GM19193 (cell line): ENCODE measurements at regions not wholly inside any gene's neighbourhood (a gene's known extent, or its start where the extent isn't known, plus 50 kb on each side); places are given as distances from the start of the nearest gene placed in this dataset.

Experiments
- POLR2A ChIP-seq: IDR thresholded peaks from 4 replicates; pipeline ENCODE4 v1.6.1; 2011; ENCODE audit not compliant: insufficient read depth, insufficient read length; ENCODE audit errors: extremely low read depth

DNA sequence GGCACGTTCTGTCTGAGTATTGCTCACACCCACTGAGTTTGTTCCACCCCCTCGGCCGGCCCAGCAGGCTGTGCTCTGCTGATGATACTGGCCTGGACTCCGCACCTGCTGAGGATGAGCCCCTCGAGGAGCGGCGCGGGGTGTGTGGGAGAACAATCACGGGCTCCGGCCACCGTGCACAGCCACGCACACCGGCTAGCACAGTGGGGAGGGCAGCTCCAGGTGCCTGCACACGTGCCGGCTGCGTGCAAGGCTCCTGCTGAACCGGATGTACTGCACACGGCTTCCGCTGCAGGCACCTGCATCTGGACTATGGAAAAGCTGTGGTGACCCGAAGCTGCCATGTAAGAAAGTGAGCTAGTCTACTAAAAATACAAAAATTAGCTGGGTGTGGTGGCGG, 485.2 kb upstream of the CDH9 start:
- TF ChIP-seq POLR2A: no peak

DNA sequence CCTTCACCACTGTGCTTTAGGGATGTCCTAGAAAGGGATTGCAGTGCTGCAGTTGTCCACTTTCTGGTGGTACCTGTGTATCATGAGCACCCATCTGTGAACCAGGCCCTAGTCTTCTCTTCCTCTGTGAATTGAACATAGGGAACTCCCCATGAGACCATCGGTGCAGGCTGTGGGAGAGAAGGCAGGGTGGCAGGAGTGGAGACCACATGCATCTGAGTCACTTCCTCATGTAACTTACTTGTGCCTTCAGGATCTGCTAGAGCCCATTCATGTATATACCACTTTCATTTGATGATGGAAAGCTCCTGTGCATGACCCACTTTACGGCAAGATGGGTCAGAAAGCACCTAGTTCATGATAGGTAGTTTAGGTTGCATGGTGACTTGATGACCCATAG, 478.1 kb upstream of the CDH9 start:
- TF ChIP-seq POLR2A: no peak

DNA sequence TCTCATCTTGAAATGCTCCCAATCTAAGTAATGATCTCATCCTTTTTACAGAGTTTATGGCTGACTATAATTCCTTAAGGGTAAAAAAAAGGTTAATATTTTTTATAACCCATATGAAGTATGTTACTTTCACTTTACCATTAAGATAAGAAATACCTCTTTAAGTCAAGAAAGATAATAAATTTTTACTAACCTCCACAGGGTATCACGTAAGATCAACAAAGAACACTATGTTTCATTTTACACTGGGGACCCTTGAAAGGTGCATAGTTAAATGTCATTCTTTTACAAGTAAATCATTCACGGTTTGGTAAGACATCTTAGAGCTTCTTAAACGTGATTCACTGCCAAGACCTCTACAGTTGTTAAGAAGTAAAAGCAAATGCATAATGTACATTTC, 472.7 kb upstream of the CDH9 start:
- no peak for TF ChIP-seq POLR2A

DNA sequence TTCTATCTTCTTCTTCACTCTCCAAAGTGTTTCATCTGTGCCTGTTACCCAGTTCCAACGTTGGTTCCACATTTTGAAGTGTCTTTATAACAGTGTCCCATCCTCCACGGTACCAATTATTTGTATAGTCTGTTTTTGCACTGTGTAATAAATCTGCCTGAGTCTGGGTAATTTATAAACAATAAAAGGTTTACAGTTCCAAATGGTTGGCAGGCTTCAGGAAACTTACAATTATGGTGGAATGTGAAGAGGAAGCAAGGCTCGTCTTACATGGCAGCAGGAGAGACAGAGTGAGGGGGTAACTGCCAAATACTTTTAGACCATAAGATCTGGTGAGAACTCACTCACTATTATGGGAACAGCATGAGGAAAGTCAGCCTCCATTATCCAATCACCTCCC, 465.4 kb upstream of the CDH9 start:
- no peak for TF ChIP-seq POLR2A

DNA sequence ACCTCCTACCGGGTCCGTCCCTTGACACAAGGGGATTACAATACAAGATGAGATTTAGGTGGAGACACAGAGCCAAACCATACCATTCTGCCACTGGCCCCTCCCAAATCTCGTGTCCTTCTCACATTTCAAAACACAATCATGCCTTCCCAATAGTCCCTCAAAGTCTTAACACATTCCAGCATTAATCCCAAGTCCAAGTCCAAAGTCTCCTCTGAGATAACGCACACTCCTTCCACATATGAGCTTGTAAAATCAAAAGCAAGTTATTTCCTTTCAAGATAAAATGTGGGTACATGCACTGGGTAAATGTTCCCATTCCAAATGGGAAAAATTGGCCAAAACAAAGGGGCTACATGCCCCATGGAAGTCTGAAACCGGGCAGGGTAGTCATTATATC, 463.9 kb upstream of the CDH9 start:
- TF ChIP-seq POLR2A: no peak

DNA sequence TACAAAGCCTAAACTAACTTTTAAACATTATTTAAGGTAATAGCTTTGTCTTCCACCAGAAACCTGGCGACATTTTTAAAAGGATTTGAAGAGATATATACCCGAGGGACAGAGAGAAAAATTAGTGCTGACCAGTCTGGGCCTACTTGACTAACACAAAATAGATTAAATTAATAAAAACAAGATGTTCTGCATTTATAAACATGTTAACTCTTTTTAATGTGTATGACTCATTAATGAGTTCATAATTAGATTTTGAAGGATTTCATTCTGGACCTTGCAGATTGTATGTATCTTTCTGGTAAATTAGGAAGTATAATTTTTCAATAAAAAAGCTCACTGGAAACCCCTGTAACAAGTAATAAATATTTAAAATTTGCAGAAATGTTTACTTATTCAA, 459.1 kb upstream of the CDH9 start:
- no peak for TF ChIP-seq POLR2A

DNA sequence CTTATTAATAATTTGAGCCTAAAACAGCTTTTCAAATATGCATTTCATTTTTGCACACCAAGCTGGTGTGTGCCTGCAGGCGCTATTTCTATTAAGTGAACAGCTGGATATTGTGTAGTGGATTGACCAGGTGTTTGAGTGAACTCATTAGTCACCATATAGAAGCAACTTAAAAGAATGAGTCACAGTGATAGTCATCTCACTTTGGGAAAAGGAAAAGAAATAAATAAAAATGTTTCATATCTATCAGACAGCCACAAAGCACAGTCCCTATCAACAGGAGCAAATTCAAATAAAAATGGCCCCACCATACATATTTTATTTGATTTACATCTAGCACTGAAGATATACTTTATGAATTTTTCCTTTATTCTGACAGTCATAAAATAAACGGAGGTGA, 456.5 kb upstream of the CDH9 start:
- no peak for TF ChIP-seq POLR2A

DNA sequence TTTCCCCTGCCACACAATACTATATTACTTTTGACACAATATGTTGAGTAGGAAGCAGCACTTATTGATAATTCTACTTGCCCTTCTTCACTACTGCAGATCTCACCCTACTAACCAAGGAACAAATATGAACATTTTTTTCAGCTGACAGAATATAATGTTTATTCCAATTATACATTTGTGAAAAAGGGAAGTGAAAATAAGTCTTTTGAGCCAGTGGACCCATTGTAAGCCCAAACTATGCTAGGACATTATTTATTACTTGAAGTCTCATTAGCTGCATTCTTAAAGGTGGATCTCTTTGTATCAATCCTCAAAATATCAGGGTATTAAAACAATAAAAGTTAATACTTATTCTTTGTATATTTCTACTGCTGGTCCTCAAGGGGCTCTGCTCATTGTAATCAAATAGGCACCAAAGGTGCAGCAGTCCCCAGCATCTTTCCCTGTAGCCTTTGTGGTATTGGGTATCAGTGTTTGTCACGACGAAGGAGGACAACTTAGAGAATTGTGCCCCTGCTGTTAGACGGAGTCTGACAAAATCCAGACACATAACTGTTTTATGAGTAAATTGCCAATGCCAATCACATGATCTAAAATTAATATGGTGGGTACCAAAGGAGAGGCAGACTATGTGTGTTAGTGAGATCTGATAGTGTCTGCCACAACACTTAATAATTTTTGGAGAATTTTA, 453.5 kb upstream of the CDH9 start:
- no peak for TF ChIP-seq POLR2A

DNA sequence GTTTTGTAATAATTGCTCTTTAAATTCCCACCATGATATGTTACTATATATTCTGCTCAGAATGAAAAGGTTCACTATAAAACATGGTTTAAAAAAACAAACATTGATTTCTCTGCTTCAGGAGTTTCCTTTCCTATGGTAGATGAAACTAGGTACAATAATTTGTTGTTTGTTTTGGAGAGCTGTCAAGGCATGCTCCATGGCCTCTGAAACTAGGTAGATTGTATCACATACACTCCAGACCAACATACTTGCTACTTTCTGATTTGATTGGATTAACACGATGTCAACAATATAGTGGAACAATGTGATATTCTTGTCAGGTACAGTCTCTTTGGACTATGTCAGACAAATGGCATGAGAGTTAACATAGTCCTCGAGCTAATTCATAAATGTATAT, 452.7 kb upstream of the CDH9 start:
- no peak for TF ChIP-seq POLR2A

DNA sequence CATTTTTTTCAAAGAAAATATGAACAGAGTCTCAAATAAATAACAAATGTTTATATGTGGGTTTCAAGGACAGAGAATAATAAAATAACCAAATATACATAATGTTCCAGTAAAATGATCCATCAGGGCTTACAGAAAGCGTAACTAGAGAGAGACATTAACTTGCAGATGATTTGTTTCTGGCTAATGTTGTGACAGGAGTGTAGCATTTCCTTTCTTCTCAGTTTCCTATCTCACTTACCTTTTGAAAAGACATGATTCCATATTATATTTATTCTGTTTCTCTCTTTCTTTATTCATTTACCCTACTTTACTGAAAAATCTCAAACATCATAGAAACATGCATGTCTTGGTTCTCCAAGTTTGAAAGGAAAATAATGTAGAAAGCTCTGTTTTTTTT, 451.3 kb upstream of the CDH9 start:
- no peak for TF ChIP-seq POLR2A

DNA sequence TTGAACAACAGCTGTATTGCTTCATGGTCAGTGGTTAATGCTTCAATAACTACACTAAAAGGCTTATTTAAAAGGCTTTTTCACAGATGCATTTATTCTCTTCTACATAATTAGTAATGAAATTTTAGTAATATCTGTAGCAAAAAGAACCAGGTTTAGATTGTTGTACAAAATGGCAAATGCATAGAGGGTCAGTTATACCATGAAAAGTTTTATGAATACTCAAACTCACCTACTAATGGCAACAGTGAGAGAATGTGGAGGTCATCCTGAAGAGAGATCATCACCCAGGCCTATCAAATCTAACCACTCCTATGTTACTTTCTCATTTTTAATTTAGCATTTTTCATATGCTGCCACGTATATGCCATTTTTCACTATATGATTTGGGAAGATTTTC, 444.3 kb upstream of the CDH9 start:
- no peak for TF ChIP-seq POLR2A

DNA sequence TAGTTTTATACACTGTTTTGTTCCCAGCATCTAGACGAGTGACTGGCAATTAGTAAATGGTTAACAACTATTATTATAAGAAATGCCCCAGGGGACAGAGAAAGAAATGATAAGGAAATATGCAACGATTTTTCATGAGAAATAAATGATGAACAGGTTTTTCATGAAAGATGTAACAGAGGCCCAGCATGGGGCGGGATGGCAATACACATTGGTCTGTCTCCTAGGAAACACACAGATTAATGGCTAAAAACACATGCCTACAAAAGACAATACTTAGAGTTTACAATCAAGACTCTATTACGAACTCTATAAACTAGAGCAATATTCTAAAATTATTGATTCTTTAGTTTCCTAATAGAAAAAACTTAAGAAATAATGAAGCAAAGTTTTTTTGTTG, 441.5 kb upstream of the CDH9 start:
- no peak for TF ChIP-seq POLR2A

DNA sequence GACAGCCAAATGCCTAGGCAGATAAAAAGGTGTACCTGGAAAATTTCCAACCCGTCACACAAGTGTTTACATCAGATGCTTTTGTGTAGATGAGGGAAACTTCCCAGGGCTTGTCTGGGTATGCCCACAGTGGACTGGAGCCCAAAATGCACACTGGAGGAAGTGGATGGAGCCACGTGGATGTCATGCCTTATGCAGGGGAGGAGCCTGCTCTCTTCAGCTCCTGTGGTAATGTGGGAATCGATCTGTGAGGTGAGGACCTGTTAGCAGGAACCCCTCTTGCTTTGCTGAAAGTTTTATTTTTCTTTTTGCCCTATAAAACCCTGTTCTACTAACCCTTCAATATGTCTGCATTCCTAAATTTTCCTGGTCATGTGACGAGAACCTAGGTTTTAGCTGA, 439.2 kb upstream of the CDH9 start:
- no peak for TF ChIP-seq POLR2A

DNA sequence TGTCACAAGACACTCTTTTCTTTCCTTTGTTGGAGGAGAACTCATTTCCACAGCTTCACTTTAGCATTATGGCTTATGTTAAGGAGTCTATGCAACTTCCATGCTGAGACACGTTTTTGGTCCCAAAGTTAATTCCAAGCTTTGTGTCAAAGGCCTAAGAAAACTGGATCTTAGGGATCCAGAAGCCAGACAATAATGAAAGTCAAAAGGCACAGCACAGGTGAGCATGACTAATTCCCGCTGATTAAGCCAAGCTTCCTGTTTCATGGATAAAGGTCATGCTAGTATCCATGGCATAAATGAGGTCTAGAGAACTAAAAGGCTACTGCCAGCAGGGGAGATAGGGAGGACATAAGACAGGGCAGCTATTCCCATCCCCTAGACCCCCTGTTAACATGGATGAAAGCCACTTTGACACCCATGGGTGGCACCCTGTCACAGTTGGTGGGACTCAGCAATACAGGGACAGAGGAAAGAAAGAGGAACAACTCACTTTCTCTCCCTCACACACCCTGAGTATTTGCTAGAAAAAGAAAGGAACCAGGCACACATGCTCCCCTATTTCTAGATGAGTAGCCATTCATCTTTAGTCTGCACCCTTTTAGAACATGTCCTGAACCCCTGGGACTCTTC, 438.1 kb upstream of the CDH9 start:
- TF ChIP-seq POLR2A: no peak

DNA sequence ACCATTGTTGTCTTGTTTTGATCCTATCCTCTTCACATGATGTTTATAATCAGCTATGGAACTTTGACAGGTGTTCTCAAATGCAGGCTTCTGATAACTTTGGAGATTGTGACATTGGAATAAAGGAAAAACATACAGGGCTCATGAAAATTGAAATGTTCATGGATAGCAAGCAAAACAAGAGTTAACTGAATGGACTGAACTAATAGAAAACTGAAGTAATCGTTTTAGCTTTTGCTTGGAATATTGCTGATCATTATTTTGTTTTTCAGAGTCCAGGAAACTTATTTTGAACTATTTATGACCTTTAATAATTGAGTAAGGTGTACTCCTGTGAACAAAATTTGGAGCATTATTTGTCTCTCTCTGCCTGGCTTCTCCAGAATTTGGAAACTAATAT, 436.7 kb upstream of the CDH9 start:
- no peak for TF ChIP-seq POLR2A

DNA sequence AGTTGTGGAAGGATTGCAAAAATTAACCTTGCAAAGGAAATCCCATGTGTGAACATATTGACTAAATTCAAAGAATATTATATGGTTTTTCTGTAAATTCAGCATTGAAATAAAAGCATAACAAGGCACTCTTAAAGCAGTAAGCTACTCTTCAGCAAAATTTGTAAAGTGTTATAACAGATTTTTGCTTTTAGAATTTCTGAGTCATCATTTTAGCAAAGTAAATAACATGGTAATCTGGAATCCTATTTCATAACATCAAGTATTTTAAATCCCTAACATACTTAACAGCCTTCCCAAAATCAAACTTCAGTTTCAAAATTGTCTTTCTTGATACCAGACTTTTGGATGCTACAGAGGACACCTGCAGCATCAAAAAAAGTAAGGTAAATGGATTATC, 436.0 kb upstream of the CDH9 start:
- TF ChIP-seq POLR2A: no peak

DNA sequence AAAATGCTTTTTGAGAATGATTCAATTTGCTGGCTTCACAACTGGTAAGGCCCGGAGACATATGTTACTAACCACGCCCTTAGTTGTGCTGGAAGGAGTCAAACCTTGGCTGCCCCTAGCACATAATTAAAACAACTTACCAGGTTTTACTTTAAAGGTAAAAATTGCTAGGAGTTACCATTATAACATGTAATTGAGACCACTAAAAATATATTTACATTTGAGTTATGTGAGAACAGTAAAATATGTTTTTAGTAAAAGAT, 435.6 kb upstream of the CDH9 start:
- TF ChIP-seq POLR2A: no peak
